ENCODE measurements at regions not wholly inside any gene's neighbourhood (a gene's known extent, or its start where the extent isn't known, plus 50 kb on each side); places are given as distances from the start of the nearest gene placed in this dataset.

DNA sequence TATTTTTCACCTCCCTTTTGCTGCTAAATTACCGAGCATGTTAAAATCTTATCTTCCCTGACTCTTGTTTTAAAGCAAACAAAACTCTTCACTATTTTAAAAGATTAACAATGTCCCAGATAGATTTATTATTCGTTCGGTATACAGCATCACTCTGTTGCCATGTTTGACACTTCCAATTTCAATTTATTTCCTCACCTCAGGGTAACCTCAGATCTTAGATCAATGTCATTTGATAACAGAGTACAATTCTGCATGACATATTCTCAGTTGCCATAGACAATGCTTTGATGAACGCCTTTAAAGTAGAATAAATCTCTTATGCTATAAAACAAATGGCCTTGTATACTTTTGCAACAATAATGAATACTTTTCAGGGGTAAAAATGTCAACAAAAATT is 1078.1 kb upstream of the IGFBP7 start:
- no peak for DNase-seq

DNA sequence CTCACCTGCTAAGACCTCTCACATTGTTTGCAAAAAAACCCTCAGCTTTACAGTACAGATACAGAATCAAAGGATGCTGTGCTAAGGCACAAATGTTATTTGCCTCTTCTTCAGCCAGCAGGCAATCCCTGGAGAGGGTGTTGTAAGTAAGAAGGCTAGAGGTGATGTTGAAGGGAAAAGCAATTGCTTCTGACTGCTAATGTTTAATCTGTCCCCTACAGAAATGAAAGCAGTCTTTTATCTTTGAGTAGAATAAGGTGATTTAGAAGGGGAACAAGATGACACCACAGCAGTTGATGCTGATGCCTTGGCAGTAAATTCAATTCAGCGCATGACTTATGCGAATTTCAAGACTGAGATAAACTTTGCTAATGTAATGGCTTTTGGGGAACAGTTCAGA is 1064.8 kb upstream of the IGFBP7 start:
- no peak for DNase-seq

DNA sequence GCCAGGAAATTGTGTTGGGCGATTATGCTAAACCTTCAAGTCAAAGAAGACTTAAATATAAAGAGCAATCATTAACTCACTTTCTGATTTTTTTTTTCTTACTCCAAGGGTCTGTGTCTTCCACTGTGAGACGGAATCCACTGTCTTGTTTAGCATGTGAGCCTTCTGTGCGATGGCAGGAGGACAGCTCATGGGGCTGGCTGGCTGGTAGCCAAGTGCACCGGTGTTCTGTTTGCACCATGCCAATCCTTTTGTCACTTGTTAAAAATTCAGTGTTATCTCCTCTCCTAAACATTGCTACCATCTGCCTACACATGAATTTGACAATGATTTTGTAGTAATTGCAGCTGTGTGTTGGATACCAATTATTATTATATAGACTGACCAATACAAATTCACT is 1056.3 kb upstream of the IGFBP7 start:
- no peak for DNase-seq

DNA sequence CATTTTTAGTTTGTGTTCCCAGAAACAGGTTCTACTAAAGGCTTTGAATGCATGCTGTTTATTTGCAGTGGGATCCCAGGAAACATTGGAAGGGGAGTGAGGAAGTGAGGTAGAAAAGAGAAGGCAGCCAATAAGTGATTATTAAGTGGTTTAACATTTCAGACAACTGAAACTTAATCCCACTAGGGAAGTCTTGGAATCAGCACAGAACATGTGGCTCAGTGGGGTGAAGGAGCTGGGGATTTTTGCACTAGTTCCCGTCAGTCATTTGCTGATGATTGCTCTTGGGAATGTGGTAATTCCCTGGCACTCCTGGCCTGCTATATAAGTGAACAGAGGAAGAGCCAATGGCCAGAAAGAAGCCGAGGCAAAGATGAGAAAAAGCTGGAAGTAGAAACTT is 1053.0 kb upstream of the IGFBP7 start:
- DNase-seq, result no peak

DNA sequence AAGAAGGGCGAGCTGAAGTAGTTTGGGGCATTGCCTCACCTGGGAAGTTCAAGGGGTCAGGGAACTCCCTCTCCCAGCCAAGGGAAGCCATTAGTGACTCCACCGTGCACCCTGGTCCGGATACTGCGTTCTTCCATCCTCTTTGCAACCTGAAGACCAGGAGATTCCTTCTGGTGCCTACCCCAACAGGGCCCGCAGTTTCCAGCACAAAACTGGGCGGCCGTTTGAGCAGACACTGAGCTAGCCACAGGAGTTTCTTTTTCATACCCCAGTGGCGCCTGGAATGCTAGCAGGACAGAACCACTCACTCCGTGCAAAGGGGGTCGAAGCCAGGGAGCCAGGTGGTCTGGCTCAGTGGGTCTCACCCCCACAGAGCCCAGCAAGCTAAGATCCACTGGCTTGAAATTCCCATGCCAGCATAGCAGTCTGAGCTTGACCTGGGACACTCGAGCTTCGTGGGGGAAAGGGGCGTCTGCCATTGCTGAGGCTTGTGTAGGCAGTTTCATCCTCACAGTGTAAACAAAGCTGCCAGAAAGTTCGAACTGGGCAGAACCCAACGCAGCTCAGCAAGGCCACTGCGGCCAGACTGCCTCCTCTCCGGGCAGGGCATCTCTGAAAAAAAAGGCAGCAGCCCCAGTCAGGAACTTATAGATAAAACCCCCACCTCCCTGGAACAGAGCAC is 1039.4 kb upstream of the IGFBP7 start:
- DNase-seq, result no peak

DNA sequence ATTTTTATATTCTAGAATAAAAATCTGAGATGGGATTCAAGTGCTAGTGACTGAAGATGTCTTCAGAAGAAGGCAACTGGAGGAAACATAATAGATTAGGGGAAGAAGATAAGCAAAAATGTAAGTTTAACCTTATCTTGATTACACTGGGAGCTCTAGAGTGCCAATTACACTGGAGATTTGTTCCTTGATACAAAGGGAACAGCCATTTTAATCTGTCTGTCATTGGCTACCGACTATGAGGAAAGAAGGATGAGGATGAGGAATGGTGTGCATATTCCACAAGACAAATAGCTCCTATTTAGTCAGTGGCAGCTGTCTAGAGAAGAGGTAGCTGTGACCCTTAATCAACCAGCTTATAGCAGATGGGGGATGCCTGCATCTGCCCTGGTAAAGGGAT is 1034.5 kb upstream of the IGFBP7 start:
- no peak for DNase-seq

DNA sequence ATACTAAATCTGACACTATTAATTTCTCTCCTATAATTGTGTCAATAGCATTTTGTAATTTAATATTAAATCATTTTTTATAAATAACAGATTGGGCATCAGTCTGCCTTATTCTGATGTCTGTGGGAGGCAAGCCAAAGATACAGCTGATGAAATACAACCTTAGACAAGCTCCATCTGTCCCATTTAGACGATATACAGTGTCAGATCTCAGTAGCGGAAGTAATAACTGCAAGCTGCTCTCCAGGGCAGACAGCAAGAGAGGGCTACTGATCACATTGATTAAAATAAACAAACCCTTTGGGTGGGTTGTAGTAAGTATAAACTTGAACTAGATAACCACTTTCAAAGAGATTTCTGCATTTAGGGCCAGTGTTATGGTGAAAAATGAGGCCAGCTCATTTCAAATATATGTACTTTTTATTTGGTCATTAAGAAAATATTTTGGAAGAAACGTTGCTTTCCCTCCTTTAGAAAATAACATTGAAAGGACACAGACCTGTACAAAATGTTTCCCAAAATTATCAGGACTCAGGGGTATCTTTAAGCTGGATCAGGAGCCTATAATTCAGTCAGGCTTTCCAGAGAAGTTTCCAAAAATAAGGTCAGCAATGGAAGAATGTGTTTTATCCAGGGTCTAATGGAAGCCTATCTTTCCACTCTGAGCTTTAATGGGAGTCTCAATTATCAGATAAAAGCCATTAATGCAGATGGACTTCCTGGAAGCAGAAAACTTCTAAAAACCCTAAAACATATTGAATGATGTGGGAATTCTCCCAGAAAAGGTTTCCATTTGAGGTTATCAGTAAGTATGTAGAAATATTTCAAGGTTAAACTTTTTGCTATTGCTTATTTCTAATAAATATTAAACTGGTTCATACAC is 1028.8 kb upstream of the IGFBP7 start:
- no peak for DNase-seq

DNA sequence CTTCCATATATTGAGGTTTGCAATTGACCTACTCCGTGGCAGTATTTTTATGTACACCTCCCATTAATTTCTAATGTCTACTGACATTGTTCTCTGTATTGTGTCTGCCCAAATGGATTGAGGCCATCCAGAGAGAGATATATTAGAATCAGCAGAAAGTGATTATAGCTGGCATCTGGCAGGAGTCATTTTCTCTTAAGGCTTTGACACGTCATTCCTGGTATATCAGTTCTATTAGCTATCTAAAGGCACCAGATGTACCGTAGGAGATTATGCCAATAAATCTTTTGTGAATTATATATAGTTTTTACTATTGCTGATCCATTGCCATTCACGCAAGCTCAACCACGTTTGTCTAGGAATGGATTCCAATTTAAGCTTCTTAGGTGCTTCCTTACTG is 1026.4 kb upstream of the IGFBP7 start:
- no peak for DNase-seq

DNA sequence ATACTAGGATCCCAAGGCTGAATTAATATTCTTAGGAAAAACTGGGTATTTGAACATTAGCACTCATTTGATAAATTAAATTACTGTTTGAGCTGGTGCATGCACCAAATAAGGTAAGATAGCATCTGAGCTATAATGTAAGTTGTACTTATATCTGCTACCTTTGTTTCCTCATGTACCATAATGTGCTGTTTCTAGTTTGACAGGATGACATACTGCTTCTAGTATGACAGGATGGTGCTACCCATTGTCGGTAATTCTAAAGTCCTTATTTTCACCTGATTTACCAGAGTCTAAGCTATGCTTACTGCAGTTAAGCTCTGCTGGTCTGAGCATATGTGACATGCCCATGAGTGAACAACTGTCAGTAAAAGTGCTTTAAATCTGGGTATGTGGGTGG is 1017.5 kb upstream of the IGFBP7 start:
- DNase-seq, result no peak

DNA sequence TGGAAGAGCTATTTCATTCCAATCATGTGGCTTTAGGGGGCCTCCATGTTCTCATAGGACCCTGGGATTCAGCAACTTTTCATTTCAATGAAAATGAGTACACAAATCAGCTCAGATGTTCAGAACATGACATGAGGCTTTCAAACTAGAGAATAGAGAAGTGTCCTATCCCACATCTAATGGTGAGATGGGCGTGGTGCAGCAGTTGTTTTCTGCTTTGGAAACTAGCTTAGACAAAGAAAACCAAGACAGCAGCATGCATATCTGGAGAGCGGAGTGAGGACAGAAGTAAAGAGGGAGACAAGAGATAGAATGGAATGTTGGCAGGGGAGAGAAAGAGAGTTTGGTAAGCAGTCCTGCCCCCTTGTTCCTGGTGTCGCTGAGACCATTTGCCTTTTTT is 1009.1 kb upstream of the IGFBP7 start:
- no peak for DNase-seq

DNA sequence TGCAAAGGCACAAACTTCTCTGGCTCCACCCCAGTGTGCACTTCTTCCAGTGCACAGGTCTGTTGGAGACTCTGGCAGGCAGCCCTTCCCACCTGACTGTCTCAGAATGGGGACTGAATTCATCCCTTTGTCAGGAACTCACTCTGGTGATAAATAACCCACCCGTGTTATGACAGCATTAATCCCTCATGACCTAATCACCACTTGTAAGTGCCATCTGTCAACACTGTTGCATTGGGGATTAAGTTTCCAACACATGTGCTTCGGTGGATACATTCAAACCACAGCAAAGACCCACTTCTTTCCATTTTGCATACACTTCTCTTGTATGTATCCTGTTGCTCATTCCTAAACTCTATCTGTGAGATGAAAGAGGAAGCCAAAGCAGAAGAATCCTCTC is 1002.9 kb upstream of the IGFBP7 start:
- no peak for DNase-seq

DNA sequence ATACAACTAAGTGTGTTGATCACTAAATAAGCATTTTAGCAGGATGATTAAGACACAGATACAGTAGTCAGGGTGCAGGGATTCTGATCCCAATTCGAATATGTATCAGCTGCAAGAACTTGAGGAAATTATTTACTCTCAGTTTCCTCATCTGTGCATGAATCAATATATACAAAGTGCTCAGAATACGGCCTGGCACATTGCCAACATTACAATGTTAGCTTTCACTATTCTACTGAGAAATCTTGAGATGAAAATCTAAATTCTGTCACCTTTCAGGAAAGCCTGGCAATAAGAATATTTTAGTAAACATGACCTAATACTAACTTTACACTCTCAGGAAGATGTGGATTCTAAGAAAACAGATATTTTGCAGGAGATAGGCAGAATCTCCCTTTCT is 1001.6 kb upstream of the IGFBP7 start:
- no peak for DNase-seq

DNA sequence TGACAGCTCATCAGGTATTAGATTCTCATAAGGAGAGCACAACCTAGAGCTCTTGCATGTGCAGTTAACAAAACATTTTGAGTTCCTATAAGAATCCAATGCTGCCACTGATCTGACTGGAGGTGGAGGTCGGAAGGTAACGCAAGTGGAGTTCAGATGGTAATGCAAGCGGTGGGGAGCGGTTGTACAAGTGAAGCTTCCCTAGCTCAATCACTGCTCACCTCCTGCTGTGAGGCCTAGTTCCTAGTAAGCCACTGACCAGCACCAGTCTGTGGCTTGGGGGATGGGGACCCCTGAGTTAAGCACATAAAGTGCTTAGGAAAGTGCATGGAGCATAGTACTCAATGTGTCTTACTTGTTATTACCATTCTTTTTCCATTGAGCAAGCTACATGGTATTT is 983.2 kb upstream of the IGFBP7 start:
- DNase-seq, result no peak

DNA sequence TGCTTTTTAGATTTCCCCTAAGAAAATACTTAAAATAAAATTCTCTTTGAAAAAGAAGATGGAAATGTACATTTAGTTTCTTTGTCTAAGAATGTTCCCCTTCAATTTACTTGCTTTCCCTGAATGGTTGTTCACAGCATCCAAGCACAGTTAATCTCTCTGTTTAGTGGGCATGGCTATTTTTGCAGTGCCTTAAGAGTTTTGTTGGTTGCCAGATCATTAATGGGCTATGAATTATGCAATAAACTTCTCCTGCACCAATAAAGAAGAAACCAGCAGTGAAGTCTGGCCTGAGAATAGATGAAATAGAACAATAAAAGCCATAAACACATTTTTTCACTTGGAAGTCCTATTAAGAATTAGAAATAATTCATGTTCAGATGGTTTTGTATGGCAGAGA is 980.4 kb upstream of the IGFBP7 start:
- DNase-seq, result no peak

DNA sequence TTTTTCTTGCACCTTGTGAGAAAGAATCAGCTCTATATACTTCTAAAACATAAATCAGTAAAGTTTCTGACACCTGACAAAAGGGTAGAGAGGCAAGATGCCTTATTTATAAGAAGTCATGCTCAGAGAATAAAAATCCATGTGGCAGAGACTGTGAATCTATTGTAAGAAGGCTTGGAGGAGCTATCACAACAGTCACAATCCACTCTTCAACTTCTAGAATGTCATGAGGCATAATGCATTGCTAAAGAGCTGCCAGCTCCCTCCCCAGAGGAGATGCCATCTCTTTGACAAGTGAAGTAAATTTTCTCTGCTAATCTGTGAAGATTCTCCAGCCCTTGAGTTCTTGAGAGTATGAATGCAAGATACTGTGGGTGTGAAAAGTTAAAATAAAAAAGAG is 971.2 kb upstream of the IGFBP7 start:
- no peak for DNase-seq

DNA sequence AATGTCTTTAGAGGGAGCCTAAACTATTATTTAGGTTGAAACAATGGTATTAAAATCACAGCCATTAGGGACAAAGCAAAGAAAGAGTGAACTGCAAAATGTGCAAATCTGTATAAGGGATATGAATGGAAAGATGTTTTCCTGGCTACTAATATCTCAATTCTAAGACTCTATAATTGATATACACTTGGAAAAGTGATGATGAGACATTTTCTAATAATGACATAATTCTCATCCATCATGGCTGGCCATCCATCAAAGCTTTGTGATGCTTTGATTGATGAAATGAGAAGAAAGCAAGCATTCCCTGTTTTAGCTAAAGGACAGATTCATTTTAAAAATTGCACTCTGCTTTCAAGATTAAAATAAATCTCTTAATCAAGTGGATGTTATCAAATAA is 965.5 kb upstream of the IGFBP7 start:
- DNase-seq, result no peak

DNA sequence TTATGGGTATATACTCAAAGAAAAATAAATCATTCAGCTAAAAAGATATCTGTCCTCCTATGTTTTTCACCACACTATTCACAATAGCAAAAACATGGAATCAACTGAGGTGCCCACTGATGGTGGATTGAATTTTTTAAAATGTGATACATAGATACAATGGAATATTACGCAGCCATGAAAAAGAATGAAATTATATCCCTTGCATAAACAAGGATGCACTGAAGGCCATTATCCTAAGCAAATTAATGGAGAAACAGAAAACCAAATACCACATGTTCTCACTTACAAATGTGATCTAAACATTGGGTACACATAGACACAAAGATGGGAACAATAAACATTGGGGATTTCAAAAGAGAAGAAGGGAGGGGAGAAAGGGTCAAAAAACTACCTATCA is 964.2 kb upstream of the IGFBP7 start:
- DNase-seq, result no peak

DNA sequence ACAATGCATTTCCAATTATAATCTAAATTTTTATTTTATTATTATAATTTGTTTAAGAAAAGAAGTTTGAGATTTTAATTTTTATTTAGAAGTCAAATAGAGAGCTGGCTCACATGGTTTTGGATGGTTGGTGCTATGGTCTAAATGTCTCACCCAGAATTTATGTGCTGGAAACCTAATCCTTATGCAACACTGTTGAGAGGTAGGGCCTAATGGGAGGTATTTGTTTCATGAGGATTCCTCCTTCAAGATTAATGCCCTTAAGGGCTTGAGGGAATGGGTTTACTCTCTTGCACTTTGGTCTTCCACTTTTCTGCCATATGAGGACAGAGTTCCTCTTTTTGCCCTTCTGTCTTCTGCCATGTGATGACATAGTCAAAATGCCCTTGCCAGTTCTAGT is 960.5 kb upstream of the IGFBP7 start:
- DNase-seq, result no peak

DNA sequence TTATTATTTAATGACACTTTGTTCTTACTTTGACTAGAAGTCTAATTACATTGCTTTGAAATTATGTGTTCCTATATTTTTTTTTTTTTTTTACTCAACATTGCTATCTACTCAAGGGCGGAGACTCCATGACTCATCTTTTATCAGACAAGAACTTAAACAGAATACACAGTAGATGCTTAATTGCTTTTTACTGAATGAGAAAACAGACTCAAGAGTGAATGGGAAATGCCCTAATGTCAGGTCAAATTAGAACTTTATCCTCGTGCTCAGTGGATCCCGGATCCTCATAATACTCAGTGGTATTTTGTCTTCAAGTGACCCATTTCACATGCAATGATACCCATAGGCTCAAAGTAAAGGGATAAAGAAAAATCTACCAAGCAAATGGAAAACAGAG is 954.5 kb upstream of the IGFBP7 start:
- no peak for DNase-seq

DNA sequence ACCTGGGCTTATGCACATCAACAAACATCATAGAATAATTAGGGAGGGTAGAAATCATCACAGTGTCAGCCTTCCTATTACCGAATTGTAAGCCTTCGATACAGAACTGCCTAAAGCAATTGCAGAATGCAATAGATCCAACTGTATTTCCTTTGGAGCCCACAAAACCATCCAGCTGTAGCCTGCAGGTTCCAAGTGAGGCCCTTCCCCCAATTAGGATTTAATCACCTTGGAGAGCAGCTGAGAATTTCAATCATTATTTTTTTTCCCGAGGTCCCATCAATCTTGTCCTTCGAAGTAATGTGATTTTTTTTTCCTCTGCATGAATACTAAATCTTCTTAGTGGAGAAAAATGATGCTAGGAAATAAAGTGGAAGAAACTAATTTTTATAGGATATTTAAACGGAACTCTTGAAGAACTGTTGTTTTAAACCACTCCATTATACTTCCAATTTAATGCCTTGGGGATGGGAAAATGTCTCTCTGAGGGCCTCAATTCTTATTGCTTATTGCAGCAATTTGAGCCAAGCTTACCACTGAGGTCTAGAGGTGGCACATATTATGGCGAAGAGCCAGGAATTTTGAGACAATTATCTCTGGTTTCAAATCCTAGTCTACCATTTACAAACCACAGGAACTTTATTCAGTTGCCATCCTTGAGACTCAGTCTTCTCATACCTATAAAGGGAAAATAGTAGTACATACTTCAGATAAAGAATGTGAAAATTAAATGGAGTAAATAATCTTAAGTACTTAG is 953.4 kb upstream of the IGFBP7 start:
- no peak for DNase-seq

DNA sequence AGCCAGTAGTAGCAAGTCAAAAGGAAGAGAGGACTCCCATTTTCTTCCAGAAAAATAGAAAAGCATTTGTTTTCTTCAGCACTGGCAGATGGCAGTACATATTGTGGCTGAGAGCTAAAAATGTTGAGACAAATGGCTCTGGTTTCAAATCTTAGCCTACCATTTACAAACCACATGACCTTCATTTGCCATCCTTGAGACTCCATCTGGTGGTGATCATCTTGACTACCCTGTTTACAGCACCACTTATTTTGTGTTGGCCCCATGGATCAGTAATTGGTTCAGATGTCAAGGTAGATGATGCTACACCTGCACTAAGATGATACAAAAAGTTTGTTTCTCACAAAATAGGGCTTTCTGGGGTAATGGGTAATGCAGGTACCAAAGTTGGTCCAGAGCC is 951.8 kb upstream of the IGFBP7 start:
- no peak for DNase-seq

DNA sequence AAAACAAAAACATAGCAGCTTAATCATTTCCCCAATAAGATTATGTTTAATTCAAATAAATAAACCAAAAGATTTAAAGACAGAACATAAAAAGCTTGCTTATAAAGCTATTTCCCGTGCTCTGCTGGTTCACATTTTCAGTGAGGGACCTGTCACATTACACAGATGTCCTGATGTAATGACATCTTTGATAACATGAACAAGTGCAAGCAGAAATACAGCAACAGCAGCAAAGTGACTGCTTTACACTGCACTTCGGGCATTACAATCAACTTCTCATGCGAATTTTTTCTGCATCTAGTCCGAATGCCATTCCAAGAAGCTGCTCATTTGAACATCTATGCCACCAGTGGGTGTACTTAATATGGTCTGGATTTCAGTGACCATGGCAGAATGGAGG is 940.3 kb upstream of the IGFBP7 start:
- DNase-seq, result no peak

DNA sequence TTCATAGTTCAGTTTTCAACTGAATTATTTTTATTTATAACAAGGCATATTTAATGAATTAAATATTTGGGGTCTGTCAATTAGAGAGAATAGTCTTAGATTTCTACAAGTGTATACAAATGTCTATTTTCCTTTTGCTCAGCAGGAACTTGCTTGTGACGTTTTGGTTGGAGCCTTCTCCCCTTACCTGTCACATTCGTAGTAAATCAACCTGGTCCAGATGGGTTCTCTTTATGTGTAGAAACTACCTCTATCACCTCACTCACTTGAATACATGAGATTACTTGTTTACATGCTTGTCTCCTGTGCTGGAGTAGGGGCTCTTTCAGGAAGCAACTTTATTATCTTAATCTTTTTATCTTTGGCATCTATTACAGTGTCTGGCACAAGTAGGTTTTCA is 938.3 kb upstream of the IGFBP7 start:
- no peak for DNase-seq

DNA sequence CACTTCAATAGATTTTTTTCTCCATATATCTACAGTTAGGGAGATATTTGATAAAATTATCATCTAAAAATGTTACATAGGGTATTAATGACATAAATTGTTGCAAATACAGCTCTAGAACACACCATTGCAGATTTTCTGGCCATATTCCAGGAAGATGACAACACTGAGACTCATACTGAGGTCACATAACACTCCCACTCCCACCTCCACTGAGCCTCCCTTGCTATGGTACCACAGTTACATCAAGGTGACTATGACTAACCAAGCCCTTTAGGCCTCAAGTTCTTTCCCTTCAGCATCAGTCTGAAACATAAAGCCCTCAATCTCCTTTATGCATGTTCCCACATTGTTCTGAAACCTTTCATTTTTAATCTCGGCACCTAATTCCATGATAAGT is 932.0 kb upstream of the IGFBP7 start:
- no peak for DNase-seq

Data from activated CD4-positive, alpha-beta T cell treated with anti-CD3 and anti-CD28 coated beads, Interleukin-2, amount 50 U/mL, for 16 hours (primary cell).